GM21360 (cell line): ENCODE measurements at regions not wholly inside any gene's neighbourhood (a gene's known extent, or its start where the extent isn't known, plus 50 kb on each side); places are given as distances from the start of the nearest gene placed in this dataset.

ENCODE experiments used
- ATAC-seq: cut with Tn5 transposase; IDR thresholded peaks from one replicate; pipeline ENCODE4 v1.9.1; 2021; ENCODE audit warnings: mild to moderate bottlenecking, moderate library complexity; ENCODE audit not compliant: unreplicated experiment

DNA sequence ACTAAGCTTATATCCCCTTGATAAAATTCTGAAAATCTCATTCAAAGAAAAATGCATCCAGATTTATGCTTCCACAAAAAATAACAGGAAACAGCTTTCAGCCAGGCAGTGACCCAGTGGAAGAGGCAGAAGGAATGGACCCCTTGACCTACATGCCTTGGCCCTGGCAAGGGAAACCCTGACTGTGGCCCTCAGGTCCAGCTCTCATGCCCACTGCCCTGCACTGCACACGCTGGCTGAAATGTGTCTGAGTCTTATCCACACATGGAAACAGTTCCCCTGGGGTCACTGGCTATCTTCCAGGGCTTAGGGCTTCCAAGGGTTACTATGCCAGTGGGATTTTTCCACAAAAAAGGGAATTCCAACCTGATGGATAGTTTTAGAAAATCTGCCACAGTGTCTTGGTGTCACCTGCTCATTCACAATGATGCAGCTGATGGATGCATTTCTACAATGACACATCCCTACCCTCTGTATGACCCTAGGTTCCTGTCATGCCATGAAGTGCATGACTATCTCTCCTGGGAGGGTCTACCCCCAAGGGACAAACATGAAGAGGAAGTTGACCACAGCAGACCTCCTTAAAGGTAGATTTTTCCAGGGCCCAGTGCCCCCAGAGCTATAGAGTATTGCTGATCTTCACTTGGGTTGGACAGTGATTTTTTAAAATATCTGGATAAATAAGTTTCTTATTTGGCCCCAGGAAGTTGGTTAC, 121.9 kb upstream of the CD93 start:
- no peak for ATAC-seq

DNA sequence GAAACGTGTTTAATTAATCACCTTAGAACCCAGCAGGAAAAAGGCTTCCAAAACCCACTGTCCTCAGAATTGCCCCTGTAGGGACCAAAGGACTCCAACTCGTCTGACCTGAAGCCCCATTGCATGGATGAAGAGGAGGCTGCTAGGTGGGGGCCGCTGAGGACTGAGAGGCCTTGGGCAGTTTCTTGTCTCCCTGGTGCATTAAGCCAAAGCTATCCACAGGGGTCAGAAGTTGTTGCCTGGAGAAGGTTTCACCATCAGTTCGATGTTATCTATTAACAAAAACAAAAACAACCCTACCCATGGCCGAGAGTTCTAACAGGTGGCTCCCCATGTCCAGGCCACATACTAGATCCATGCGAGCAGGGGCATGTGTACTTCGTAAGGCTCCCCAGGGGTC, 120.9 kb upstream of the CD93 start:
- no peak for ATAC-seq

DNA sequence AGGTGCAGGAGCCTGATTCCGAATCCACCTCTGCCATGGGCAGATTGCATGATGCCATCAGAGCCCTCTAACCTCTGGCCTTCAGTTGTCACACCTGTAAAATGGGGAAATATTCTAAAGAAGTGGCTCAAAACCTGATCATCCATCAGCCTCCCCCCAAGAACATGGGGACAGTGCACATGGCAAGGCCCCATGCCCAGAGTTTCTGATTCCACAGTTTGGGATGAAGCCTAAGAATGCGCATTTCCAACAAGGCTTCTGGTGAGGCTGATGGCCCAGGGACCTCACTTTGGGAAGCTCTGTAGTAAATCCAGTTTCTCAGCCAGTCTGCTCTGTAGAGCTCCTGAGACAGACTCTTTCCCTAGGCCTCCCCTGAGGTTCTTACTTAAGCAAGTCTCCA, 119.9 kb upstream of the CD93 start:
- ATAC-seq, result no peak

GRCh38 chr20:23205611-23206041, 119.5 kb upstream of the CD93 start:
- no peak for ATAC-seq

- no peak for ATAC-seq
Measured at GRCh38 chr20:23205211-23205610, 119.1 kb upstream of the CD93 start.

- no peak for ATAC-seq
Measured at GRCh38 chr20:23203951-23204730, 118.0 kb upstream of the CD93 start.

GRCh38 chr20:23203310-23203709, 117.2 kb upstream of the CD93 start:
- no peak for ATAC-seq

- no peak for ATAC-seq
Measured at GRCh38 chr20:23201658-23202057, 115.5 kb upstream of the CD93 start.

- no peak for ATAC-seq
Measured at GRCh38 chr20:23200914-23201313, 114.8 kb upstream of the CD93 start.

GRCh38 chr20:23200413-23200812, 114.3 kb upstream of the CD93 start:
- ATAC-seq, result no peak

- no peak for ATAC-seq
Measured at GRCh38 chr20:23199356-23199755, 113.2 kb upstream of the CD93 start.

DNA sequence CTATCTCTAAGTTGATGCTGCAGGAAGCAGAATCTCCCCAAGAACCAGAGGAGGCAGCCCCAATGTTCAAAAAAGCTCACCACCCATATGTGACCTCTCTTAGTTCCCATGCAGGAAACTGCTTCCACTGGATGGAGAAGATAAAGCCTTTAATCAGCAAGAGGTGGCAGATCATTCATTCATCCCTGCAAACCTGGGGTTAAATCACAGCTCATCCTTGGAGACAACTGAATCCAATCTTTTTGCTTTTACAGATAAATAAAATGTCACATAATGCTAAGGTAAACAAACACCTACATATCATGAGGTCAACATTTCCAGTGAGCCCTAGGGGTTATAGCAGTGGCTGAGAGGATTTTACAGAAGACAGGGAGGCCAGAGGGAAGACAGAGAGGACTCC, 112.7 kb upstream of the CD93 start:
- no peak for ATAC-seq

DNA sequence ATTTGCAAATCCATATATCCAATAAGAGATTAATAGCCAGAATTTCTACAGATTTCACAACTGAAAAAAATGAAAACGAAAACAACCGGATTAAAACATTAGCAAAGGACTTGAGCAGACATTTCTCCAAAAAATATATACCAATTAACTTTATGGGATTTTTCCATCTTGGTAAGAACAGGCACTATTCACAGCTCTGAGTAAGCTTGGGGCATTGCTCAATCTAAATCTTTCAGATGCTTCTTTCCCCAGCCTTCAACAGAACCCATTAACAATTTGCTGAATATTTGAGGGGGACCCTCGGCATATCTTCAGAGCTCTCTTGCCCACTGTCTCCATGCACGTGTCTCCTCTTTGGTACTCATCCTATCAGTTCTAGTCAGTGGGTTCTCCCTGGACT, 111.7 kb upstream of the CD93 start:
- no peak for ATAC-seq

DNA sequence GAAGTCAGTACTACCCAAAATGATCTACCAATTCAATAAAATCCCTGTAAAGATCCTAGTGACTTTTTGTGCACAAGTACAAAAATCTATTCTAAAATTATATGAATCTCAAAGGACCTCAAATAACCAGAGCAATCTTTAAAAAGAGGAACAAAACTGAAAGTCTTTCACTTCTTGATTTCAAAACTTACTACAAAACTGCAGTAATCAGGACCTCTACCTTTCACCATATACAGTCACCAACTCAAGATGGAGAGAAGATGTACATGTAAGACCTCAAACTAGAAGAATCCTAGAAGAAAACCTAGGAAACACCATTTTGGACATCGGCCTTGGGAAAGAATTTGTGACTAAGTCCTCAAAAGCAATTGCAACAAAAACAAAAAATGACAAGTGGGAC, 109.5 kb upstream of the CD93 start:
- ATAC-seq, result no peak

- no peak for ATAC-seq
Measured at GRCh38 chr20:23193801-23194384, 107.8 kb upstream of the CD93 start.

GRCh38 chr20:23192469-23192868, 106.3 kb upstream of the CD93 start:
- ATAC-seq, result no peak

GRCh38 chr20:23190557-23190956, 104.4 kb upstream of the CD93 start:
- ATAC-seq, result no peak

DNA sequence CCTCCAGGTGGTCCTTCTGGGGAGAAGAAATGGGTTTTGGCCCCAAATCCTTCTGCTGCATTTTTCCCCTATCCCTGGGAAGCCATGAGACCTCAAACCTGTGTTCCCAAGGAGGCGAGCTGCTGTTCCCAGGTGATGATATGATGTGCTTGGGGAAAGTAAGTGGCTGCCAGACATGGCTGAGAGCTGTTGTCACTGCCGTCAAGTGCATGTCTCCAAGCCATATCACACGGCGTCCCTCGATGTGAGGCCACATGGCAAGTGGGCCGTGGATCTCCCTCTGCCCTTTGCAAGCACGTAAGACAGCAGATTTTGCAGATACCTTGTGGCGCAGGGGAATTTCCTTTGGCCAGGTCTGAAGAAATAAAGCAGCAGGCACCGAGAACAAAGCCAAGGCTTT, 103.7 kb upstream of the CD93 start:
- no peak for ATAC-seq

DNA sequence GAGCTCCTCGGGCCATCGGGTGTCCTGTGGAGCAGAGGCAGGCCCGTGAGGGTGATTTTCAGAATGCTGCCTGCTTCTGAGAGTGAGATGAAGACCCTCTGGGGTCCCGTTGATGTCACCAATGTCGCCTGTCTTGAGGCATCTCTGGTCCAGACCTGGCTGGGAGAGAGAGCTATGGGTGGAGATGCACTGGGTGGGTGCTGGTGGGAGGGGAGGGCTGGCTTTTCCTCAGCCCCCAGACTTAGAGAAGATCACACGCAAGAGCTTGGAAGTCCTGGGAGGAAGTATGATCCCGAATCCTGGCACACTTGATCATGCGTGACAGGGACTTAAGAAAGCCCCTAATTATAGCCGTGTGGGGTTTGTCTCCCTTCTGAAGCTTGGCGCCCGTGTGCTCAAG, 103.2 kb upstream of the CD93 start:
- no peak for ATAC-seq

GRCh38 chr20:23188377-23189169, 102.4 kb upstream of the CD93 start:
- no peak for ATAC-seq

- no peak for ATAC-seq
Measured at GRCh38 chr20:23187751-23188150, 101.6 kb upstream of the CD93 start.
